Fibroblast of pulmonary artery (primary cell): ENCODE measurements at regions not wholly inside any gene's neighbourhood (a gene's known extent, or its start where the extent isn't known, plus 50 kb on each side); places are given as distances from the start of the nearest gene placed in this dataset.

ENCODE experiments used
- DNase-seq: peaks from one replicate; pipeline ENCODE4 v3.0.0-alpha.2; 2010; ENCODE audit warnings: low read depth
- H3K4me3 ChIP-seq: replicated peaks from 2 replicates; pipeline ENCODE4 v1.5.1; 2011; ENCODE audit warnings: low read depth, mild to moderate bottlenecking, control low read depth, low read length, moderate library complexity
- CTCF ChIP-seq: IDR thresholded peaks from 2 replicates; pipeline ENCODE4 v1.5.1; 2011; ENCODE audit warnings: mild to moderate bottlenecking, control low read depth, low read length, inconsistent platforms; ENCODE audit errors: missing control alignments

- TF ChIP-seq CTCF, result no peak
- DNase-seq, result no peak
- no peak overlapping the region for H3K4me3 ChIP-seq
Measured at GRCh38 chrX:85504381-85504780, 124.9 kb upstream of the POF1B start.

GRCh38 chrX:85503258-85504158 lies 124.0 kb upstream of the POF1B start:
- DNase-seq, result no peak
- H3K4me3 ChIP-seq, result no peak overlapping the region
- no peak for TF ChIP-seq CTCF

GRCh38 chrX:85501349-85501748 lies 121.9 kb upstream of the POF1B start:
- no peak for TF ChIP-seq CTCF
- no peak overlapping the region for H3K4me3 ChIP-seq
- no peak for DNase-seq

DNA sequence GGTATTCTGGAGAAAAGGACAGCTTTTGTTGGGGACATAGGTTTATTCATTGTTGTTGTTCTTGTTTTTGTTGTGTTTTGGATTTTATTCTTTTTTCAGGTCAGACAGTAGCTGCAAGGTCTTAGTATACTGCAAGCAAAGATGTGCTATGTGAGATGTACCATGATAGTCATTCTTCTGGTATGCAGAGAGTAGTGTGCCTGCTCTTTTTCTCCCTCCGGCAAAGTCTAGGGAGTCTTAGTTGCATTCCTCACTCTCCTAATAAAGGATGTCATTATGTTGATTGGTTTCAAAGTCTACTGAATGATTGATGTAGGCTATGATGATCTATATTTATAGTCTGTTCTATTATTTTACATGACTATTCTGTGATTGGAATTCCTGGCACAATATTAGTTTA lies 119.9 kb upstream of the POF1B start:
- no peak for DNase-seq
- H3K4me3 ChIP-seq, result no peak overlapping the region
- no peak for TF ChIP-seq CTCF

DNA sequence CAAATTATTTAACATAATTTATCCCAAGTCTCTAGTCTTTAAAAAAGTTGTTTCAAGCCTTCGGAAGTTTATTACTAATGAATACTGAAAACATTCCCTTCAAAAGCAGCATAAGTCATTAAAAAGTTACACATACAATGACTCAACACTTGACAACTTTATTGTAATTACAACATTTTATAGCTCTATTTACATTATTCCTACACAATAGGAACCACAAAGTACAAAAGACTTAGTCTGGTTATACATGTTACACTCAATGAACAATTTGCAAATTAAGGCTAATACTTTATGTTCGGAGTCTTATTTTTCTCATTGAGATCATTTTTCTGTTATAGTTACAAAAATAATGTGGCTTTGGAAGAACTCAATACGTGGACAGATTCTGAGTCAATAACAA lies 114.4 kb upstream of the POF1B start:
- no peak overlapping the region for H3K4me3 ChIP-seq
- TF ChIP-seq CTCF, result no peak
- no peak for DNase-seq

DNA sequence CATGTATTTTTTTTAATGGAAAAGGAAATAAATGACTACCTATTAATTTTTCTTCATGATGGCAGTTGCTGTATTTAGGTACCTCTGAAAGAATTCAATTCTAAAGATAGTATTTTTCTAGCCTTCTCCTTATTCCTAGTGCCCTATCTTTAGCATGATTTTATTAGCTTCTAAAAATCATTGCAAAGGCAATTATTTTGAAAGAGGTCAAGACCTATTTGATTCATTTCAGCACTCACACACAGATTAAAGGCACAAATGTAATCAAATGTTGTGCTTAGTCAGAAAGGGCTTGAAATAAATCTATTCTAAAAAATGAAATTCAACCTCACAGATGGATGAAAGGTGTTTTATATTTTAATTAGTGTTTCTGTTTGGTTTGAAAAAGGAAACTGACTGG lies 74.8 kb upstream of the POF1B start:
- DNase-seq, result no peak
- H3K4me3 ChIP-seq, result no peak overlapping the region
- no peak for TF ChIP-seq CTCF

- H3K4me3 ChIP-seq, result no peak overlapping the region
- TF ChIP-seq CTCF, result no peak
- no peak for DNase-seq
Measured at GRCh38 chrX:85444613-85445012, 65.1 kb upstream of the POF1B start.
